ENCODE measurements at regions not wholly inside any gene's neighbourhood (a gene's known extent, or its start where the extent isn't known, plus 50 kb on each side); places are given as distances from the start of the nearest gene placed in this dataset.

DNA sequence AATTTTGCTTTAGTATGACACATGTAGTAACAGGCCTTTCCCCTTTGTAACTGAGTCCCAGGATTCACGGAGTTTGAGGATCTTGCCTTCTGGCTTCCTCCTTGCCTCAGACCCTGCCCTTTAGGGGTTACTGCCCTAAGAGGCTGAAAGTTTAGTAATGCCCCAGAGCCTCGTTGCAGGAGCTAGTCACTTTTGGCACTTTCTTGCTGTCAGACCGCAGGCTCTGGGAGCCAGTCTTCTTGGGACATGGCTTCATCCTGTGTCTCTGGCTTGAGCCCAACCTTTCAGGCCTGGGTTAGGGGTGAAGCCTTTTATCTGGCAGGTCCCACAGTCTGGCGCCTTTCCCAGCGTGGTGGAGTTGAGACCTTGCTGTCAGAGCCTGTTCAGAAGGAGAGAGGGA lies 185.6 kb upstream of the DMRT1 start:
- no peaks in the 10 kb centered on the region for H3K36me3 ChIP-seq
- peak overlapping the region in 1 of 2 donors; percentile 22 for H3K27ac ChIP-seq
- TF ChIP-seq POLR2A (IDR thresholded peaks at IDR 0.05): no peak
- TF ChIP-seq, protein P1, sequence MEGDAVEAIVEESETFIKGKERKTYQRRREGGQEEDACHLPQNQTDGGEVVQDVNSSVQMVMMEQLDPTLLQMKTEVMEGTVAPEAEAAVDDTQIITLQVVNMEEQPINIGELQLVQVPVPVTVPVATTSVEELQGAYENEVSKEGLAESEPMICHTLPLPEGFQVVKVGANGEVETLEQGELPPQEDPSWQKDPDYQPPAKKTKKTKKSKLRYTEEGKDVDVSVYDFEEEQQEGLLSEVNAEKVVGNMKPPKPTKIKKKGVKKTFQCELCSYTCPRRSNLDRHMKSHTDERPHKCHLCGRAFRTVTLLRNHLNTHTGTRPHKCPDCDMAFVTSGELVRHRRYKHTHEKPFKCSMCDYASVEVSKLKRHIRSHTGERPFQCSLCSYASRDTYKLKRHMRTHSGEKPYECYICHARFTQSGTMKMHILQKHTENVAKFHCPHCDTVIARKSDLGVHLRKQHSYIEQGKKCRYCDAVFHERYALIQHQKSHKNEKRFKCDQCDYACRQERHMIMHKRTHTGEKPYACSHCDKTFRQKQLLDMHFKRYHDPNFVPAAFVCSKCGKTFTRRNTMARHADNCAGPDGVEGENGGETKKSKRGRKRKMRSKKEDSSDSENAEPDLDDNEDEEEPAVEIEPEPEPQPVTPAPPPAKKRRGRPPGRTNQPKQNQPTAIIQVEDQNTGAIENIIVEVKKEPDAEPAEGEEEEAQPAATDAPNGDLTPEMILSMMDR (IDR thresholded peaks at IDR 0.05): no peak
- peak; percentile 53 to 57 for DNase-seq
- intact Hi-C loops (cut with DNase I; ENCODE audit: low total_unique reads): no loop called here
- H3K9me3 ChIP-seq: no peaks in the 10 kb centered on the region
- no peak overlapping the region for H3K4me3 ChIP-seq
- H3K27me3 ChIP-seq: no peaks in the 10 kb centered on the region
- peaks cover 0 to 3% of the 10 kb centered on the region in 2 donors for H3K4me1 ChIP-seq

DNA sequence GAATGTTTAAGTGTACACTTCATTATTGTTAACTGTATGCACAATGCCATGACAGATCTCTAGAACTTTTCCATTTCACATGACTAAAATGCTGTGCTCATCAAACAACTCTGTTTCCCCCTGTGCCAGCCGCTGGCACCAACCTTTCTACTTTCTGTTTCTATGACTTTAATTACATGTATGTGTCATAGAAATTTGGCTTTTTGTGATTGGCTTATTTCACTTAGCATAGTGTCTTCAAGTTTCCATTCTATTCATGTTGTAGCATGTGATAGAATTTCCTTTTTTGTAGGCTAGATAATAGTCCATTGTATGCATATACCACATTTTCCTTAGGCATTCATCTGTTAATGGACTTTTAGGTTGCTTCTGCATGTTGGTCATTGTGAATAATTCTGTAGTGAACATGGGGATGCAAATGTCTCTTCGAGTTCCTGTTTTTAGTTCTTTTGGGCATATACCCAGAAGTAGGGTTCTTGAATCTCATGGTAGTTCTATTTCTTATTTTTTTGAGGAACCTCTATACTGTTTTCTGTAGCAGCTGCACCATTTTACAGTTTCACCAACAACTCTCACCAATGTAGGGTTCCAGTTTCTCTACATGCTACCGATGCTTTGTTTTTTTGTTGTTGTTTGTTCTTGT lies 184.4 kb upstream of the DMRT1 start:
- Histone ChIP-seq H3K4me3 (no peak overlapping the region), H3K9me3 (no peaks in the 10 kb centered on the region), H3K27me3 (no peaks in the 10 kb centered on the region), H3K4me1 (peaks cover 0 to 3% of the 10 kb centered on the region in 2 donors), H3K36me3 (no peaks in the 10 kb centered on the region), H3K27ac (no peak overlapping the region)
- DNase-seq: no peak
- TF ChIP-seq POLR2A (IDR thresholded peaks at IDR 0.05): no peak
- TF ChIP-seq, protein P1 (IDR thresholded peaks at IDR 0.05): no peak
- intact Hi-C loops (cut with DNase I; ENCODE audit: low total_unique reads): no loop called here

DNA sequence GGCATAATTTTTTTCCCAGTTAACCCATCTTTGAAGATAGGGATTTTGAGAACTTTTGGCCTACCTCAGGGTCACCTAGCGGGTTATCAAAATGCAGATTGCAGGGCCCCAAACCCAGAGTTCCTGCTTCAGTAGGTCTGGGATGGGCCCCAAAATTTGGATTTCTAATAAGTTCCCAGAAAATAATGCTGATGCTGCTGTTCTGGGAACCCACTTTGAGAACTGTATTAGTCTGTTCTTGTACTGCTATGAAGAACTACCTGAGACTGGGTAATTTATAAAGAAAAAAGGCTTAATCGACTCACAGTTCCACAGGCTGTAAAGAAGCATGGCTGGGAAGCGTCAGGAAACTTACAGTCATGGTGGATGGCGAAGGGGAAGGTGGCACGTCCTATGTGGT lies 182.2 kb upstream of the DMRT1 start:
- no peak for DNase-seq
- Histone ChIP-seq H3K27ac (no peak overlapping the region), H3K4me3 (no peak overlapping the region), H3K36me3 (no peaks in the 10 kb centered on the region), H3K27me3 (no peaks in the 10 kb centered on the region), H3K9me3 (no peaks in the 10 kb centered on the region), H3K4me1 (peaks cover 0 to 3% of the 10 kb centered on the region in 2 donors)
- no peak for TF ChIP-seq POLR2A (IDR thresholded peaks at IDR 0.05)
- TF ChIP-seq, protein P1 (IDR thresholded peaks at IDR 0.05): no peak
- intact Hi-C loops (cut with DNase I; ENCODE audit: low total_unique reads): no loop called here

DNA sequence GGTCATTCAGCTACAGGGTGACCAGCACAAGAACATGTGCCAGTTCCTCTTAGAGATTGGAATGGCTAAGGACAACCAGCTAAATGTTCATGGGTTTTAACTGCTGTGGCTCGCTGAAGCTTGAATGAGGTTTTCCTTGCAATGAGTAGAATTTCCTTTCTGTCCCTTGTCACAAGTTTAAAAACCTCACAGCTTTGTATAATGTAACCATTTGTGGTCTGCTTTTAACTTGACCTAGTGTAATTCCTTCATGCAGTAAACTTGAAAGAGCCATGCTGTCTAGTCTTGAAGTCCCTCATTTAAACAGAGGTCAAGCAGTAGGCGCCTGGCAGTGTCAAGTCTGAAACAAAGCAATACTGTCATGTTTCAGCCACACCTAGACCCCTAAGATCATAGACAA lies 181.3 kb upstream of the DMRT1 start:
- no peaks in the 10 kb centered on the region for H3K36me3 ChIP-seq
- intact Hi-C loops (cut with DNase I; ENCODE audit: low total_unique reads): no loop called here
- H3K27ac ChIP-seq: no peak overlapping the region
- H3K9me3 ChIP-seq: no peaks in the 10 kb centered on the region
- H3K4me3 ChIP-seq: no peak overlapping the region
- TF ChIP-seq POLR2A (IDR thresholded peaks at IDR 0.05): no peak
- TF ChIP-seq, protein P1 (IDR thresholded peaks at IDR 0.05): no peak
- no peak for DNase-seq
- no peaks in the 10 kb centered on the region for H3K27me3 ChIP-seq
- peaks cover 0 to 3% of the 10 kb centered on the region in 2 donors for H3K4me1 ChIP-seq

DNA sequence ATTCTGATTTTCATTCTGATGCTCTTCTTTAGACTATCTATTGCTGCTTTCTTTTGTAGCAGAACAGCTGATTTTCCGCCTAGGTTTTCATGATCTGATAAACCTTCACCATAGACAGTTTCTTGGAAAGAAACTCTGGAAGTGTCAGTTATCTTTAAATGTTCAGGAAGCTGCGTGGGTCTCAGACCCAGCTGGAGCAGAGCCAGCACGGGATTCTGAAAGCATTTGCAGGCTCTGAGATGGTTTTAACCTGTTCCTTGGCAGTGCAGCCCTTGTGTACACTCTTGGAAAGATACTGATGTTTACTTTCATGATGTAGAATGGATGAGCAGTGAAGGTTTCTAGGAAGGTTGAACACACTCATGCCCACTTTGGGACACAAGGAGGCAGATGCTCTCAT lies 178.0 kb upstream of the DMRT1 start:
- intact Hi-C loops (cut with DNase I; ENCODE audit: low total_unique reads): no loop called here
- Histone ChIP-seq H3K36me3 (no peaks in the 10 kb centered on the region), H3K27ac (peak overlapping the region in 1 of 2 donors; percentile 24), H3K4me1 (no peaks in the 10 kb centered on the region), H3K27me3 (no peaks in the 10 kb centered on the region), H3K4me3 (no peak overlapping the region), H3K9me3 (peaks cover 0 to 1% of the 10 kb centered on the region in 2 donors)
- no peak for DNase-seq
- TF ChIP-seq, protein P1 (IDR thresholded peaks at IDR 0.05): no peak
- TF ChIP-seq POLR2A (IDR thresholded peaks at IDR 0.05): no peak
